ENCODE measurements at regions not wholly inside any gene's neighbourhood (a gene's known extent, or its start where the extent isn't known, plus 50 kb on each side); places are given as distances from the start of the nearest gene placed in this dataset.

- DNase-seq (ENCODE audit: low read depth): no peak
- Histone ChIP-seq H3K27me3 (ENCODE audit: control insufficient read depth, insufficient read depth, low read length) (no peaks in the 10 kb centered on the region), H3K4me3 (ENCODE audit: low read depth, low read length) (no peak overlapping the region), H3K36me3 (ENCODE audit: control insufficient read depth, insufficient read depth, low read length) (no peaks in the 10 kb centered on the region)
- ChIA-PET CTCF (interaction anchor here (1.4 kb wide), 1 partner anchor 12 kb away, joined by 3 read pairs; no protein-coding TSS in a partner anchor), POLR2A (no interaction called here)
- TF ChIP-seq CTCF (IDR thresholded peaks at IDR 0.05; ENCODE audit: insufficient read depth, low read depth, low read length): no peak
Measured at GRCh38 chr1:232511172-232511571, 118.8 kb downstream of the SIPA1L2 start.

GRCh38 chr1:232510367-232511110, 119.4 kb downstream of the SIPA1L2 start:
- no peaks in the 10 kb centered on the region for H3K27me3 ChIP-seq (ENCODE audit: control insufficient read depth, insufficient read depth, low read length)
- H3K36me3 ChIP-seq (ENCODE audit: control insufficient read depth, insufficient read depth, low read length): no peaks in the 10 kb centered on the region
- CTCF ChIA-PET: interaction anchor here (1.4 kb wide), 1 partner anchor 11 kb away, joined by 3 read pairs; no protein-coding TSS in a partner anchor
- POLR2A ChIA-PET: no interaction called here
- DNase-seq (ENCODE audit: low read depth): no peak
- no peak overlapping the region for H3K4me3 ChIP-seq (ENCODE audit: low read depth, low read length)
- TF ChIP-seq CTCF (IDR thresholded peaks at IDR 0.05; ENCODE audit: insufficient read depth, low read depth, low read length): no peak

- no peak for TF ChIP-seq CTCF (IDR thresholded peaks at IDR 0.05; ENCODE audit: insufficient read depth, low read depth, low read length)
- POLR2A ChIA-PET: no interaction called here
Measured at GRCh38 chr1:232509570-232509969, 120.4 kb downstream of the SIPA1L2 start.

GRCh38 chr1:232508130-232508701, 121.7 kb downstream of the SIPA1L2 start:
- POLR2A ChIA-PET: interaction anchor here (0.7 kb wide), 1 partner anchor 360 kb away, joined by 4 read pairs; no protein-coding TSS in a partner anchor
- CTCF ChIA-PET: no interaction called here

More at GRCh38 chr1:232509570-232509969, 120.4 kb downstream of the SIPA1L2 start:
- Histone ChIP-seq H3K4me3 (ENCODE audit: low read depth, low read length) (no peak overlapping the region), H3K36me3 (ENCODE audit: control insufficient read depth, insufficient read depth, low read length) (no peaks in the 10 kb centered on the region), H3K27me3 (ENCODE audit: control insufficient read depth, insufficient read depth, low read length) (no peaks in the 10 kb centered on the region)
- CTCF ChIA-PET: interaction anchor here (1.0 kb wide), 1 partner anchor 12 kb away, joined by 3 read pairs; no protein-coding TSS in a partner anchor
- DNase-seq (ENCODE audit: low read depth): no peak

More at GRCh38 chr1:232508130-232508701, 121.7 kb downstream of the SIPA1L2 start:
- Histone ChIP-seq H3K4me3 (ENCODE audit: low read depth, low read length) (no peak overlapping the region), H3K36me3 (ENCODE audit: control insufficient read depth, insufficient read depth, low read length) (no peaks in the 10 kb centered on the region), H3K27me3 (ENCODE audit: control insufficient read depth, insufficient read depth, low read length) (no peaks in the 10 kb centered on the region)
- no peak for TF ChIP-seq CTCF (IDR thresholded peaks at IDR 0.05; ENCODE audit: insufficient read depth, low read depth, low read length)
- no peak for DNase-seq (ENCODE audit: low read depth)
